ENCODE measurements at regions not wholly inside any gene's neighbourhood (a gene's known extent, or its start where the extent isn't known, plus 50 kb on each side); places are given as distances from the start of the nearest gene placed in this dataset.
"Not testable (repeated sequence)": the region's sequence is repeated elsewhere in the genome, so short reads cannot be mapped to it uniquely, and the experiment has no call there.

- DNase-seq, result not testable (repeated sequence)
Observed at GRCh38 chr1:214095896-214096295, 108.1 kb downstream of the PROX1 start.

DNA sequence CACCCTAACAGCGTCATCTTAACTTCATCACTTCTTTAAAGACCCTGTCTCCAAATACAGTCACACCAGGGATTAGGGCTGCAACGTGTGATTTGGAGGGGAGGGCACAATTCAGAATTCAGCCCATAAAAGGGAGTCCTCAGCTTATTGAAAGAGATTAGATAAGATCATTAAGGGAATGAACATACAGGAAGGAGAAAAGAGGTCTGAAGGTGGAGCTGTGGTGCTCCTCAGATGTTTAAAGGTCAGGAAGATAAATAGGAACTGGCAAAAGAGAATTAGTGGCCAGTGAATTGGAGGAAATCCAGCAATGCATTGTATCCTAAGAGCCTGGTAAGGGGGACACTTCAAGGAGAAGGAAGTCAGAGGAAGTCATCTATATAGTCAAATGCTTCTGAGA is 113.5 kb downstream of the PROX1 start:
- no peak for DNase-seq

- DNase-seq, result no peak
Observed at GRCh38 chr1:214101828-214102227, 114.1 kb downstream of the PROX1 start.

DNA sequence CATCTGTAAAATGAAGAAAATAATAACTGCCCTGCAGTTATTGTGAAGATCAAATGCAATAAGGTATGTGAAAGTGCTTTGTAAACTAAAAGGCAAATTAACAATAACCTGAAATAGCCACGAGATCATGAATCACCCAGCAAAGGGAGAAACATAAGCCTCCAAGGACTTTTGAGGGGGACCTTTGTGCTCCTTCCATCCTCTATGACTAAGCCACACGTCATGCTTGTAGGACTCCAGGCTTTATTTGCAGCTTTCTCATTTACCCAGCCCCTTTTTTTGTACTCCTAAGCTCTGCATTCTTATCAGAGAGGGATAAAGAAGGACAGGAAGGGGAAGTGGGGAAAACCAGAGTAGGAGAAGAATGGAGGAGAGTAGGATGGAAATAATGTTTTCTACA is 115.1 kb downstream of the PROX1 start:
- DNase-seq, result no peak

GRCh38 chr1:214103778-214104177 is 116.0 kb downstream of the PROX1 start:
- DNase-seq, result no peak

DNA sequence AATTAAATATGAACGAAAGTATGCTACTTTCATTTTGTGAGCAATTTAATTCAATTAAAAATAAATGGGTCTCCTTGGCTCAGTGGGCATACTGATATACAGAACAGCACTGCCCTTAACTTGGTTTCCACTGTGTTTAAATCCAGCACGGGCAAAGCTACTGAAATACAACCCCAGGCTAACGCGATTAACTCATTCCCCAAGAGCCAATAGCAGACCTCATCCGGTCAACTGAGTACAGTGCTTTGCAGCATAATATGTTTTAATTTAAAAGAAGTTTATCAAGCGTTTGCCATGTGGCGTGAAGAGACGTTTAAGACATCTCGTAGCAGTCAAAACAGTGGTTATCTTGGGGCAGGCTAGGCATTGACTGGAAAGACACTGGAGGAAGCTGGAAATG is 118.6 kb downstream of the PROX1 start:
- no peak for DNase-seq

- no peak for DNase-seq
Observed at GRCh38 chr1:214107322-214108096, 119.7 kb downstream of the PROX1 start.

DNA sequence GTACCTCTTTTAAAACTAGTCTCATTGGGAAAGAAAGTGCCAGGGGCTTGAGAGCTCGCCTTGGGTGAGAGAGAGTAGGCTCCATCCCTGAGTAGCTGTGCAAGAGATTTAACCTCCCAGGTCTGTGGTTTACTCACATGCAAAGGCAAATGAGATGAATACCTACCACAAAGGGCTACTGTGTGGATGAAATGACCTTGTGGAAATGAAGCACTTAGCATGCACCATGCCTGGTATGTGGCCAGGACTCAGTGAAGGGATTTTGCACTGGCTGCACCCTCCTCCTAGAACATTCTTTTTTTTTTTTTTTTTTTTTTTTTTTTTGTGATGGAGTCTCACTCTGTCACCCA is 120.3 kb downstream of the PROX1 start:
- DNase-seq, result no peak

DNA sequence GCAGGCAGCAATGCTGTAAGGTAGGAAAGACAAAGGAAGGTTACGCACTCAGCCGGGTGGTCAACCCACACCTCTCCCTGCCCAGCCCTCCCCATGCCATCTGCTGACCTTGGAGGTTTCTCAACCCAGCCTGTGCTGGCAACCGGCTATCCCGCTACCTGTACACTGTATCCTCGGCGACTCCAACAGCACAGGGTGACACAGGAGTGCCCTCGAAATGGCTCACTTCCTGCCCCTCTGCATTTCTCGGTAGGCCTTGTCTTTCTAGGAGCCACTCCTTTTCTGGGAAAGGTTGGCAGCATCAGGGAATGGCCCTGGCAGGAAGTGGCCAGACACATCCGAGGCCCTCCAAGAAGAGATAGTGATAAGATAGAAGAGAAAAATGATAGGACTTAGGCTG is 124.0 kb downstream of the PROX1 start:
- no peak for DNase-seq

DNA sequence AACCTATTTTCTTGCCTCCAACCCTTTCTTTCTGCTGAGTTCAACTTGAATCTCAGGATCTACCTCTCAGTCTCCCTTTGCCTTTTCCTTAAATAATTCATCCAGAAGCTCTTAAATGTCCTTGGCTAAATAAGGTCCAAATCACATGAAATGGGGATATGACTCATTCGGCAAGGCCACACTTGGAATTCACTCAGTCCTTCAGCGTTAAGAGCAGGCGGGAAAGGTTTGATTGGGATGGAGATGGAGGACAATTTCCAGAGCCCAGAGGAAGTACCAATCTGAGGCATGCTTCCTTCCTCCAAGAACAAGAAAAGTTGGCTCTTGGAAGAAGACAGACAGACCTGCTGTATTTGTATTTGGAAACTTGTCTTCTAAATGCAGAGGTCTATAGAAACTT is 128.5 kb downstream of the PROX1 start:
- no peak for DNase-seq

DNA sequence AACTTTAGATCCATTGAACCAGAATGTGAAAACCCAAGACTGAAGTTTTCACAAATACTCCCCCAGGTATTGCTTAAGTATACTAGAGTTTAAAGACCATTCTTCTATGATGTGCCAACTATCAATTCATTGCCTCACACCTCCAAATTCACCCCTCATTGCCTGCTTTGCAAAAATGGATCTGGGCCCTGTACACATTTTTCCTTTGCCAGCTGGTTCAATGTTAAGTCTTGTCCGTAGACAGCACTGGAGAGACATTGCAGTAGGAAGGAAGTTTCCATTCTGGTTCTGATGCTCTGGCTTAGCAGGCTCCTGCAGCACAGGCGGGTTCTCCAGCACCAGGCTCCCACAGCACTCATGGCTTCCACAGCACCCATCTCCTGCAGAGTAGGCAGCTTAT is 130.0 kb downstream of the PROX1 start:
- DNase-seq, result no peak

- no peak for DNase-seq
Observed at GRCh38 chr1:214120191-214120590, 132.4 kb downstream of the PROX1 start.

DNA sequence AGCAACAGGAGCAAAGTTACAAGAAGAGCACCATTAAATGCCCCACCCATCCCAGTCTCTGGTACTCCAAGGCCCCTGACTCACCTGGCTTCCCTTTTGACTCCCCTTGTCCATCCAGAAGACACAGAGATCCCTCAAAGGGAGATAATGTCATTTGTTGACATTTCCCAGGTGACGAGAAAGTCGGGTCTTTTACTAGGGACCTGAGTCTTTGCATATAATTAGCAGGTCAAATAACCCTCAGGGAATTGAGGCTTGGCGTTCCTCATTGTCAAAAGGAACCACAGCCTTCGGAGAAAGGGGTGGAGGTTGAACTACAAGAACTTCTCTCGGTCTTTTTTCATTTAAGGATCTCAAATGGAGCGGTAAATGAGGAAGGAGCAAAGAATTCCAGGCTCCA is 133.2 kb downstream of the PROX1 start:
- no peak for DNase-seq

- DNase-seq, result no peak
Observed at GRCh38 chr1:214122110-214122509, 134.3 kb downstream of the PROX1 start.

GRCh38 chr1:214123061-214123784 is 135.4 kb downstream of the PROX1 start:
- peak; percentile 69 for DNase-seq

- DNase-seq, result no peak
Observed at GRCh38 chr1:214124281-214124805, 136.6 kb downstream of the PROX1 start.

- no peak for DNase-seq
Observed at GRCh38 chr1:214124915-214125314, 137.1 kb downstream of the PROX1 start.

- DNase-seq, result no peak
Observed at GRCh38 chr1:214125819-214126218, 138.0 kb downstream of the PROX1 start.

GRCh38 chr1:214126697-214127146 is 138.9 kb downstream of the PROX1 start:
- DNase-seq, result no peak

DNA sequence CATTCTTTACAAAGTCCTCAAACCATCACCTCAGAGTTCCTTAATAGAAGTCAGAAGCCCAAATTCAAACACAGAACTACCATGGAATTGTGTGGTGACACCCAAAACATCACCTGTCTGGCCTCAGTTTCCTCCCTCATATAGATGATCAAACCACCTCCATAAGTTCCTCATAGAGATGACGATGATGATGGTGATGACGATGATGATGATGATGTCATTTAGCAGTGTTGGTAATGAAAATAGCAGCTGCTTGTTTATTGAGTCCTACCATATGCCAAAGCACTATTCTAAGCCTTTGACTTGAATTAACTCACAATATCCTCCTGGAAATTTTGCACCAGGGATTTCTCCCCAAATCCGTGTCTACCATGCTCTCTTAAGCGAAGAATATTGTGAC is 139.9 kb downstream of the PROX1 start:
- DNase-seq, result no peak

DNA sequence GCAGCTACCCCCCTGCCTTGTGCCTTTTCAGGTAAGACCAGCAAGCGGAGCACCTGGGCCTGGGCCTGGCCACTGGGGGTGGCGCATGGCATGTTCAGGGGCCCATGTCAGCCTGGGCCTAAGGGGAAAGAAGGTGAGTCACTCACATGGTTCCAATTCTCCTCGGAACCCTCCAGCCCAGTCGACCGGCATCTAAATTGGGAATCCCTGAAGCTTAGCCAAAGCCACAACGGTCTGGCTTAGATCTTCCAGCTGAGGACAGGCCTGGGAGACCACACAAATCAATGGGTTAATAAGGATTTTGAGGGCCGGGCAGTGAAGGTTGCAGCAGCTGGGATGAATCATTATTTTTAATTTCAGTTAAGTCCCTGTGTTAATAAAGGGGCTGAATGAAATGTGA is 145.1 kb upstream of the SMYD2 start:
- DNase-seq, result no peak

GRCh38 chr1:214136324-214136919 is 144.5 kb upstream of the SMYD2 start:
- no peak for DNase-seq

DNA sequence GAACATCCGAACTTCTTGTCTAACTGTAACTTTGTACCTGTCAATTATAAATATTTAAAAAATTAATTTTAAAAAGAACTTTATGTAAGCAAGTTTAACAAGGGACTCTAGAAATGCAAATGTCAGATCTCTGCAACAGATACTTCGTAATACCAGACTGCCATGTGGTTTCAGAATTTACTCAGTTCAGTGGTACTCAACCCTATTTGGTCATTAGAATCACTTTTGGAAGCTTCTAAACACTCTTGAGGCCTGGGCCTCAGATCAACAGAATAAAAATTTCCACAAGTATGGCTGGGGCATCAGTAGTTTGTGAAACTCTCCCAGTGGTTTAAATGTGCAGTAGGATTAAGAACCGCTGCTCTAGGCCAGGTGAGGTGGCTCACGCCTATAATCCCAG is 139.5 kb upstream of the SMYD2 start:
- DNase-seq, result no peak
